MM.1S (cell line): ENCODE measurements at regions not wholly inside any gene's neighbourhood (a gene's known extent, or its start where the extent isn't known, plus 50 kb on each side); places are given as distances from the start of the nearest gene placed in this dataset.

Experiments
- DNase-seq: peaks from one replicate; pipeline ENCODE4 v3.0.0-alpha.2; 2015
- H2AFZ ChIP-seq: fragments of 300-600 bp; sonication (generic); 2 replicates; pipeline ENCODE4 v1.6.0; 2016; ENCODE audit warnings: antibody characterized with exemption, low read length
- H3F3A ChIP-seq: fragments of 300-600 bp; sonication (generic); 2 replicates; pipeline ENCODE4 v1.6.1; 2016; ENCODE audit warnings: mild to moderate bottlenecking, antibody characterized with exemption, low read length, moderate library complexity, mixed read lengths; ENCODE audit not compliant: insufficient read depth
- H3K27ac ChIP-seq: fragments of 300-600 bp; sonication (generic); 2 replicates; pipeline ENCODE4 v1.5.1; 2016; ENCODE audit warnings: mild to moderate bottlenecking, low read length
- H3K27me3 ChIP-seq: fragments of 300-600 bp; sonication (generic); replicated peaks from 2 replicates; pipeline ENCODE4 v1.6.0; 2016; ENCODE audit warnings: low read length; ENCODE audit not compliant: insufficient read depth
- H3K36me3 ChIP-seq: fragments of 300-600 bp; sonication (generic); replicated peaks from 2 replicates; pipeline ENCODE4 v1.6.1; 2016; ENCODE audit warnings: mild to moderate bottlenecking, low read length, mixed read lengths; ENCODE audit not compliant: insufficient read depth
- H3K4me1 ChIP-seq: fragments of 300-600 bp; sonication (generic); 2 replicates; pipeline ENCODE4 v1.6.1; 2016; ENCODE audit warnings: low read length, mixed read lengths
- H3K4me2 ChIP-seq: fragments of 300-600 bp; sonication (generic); 2 replicates; pipeline ENCODE4 v1.6.0; 2016; ENCODE audit warnings: low read depth, low read length
- H3K4me3 ChIP-seq: fragments of 300-600 bp; sonication (generic); 2 replicates; pipeline ENCODE4 v1.5.1; 2016; ENCODE audit warnings: low read length, mixed read lengths
- H3K79me2 ChIP-seq: fragments of 300-600 bp; sonication (generic); 2 replicates; pipeline ENCODE4 v1.6.1; 2016; ENCODE audit warnings: mixed run types, low read length, mixed read lengths
- H3K9ac ChIP-seq: fragments of 300-600 bp; sonication (generic); 2 replicates; pipeline ENCODE4 v1.6.1; 2016; ENCODE audit warnings: low read length, mixed read lengths
- H3K9me2 ChIP-seq: fragments of 300-600 bp; sonication (generic); replicated peaks from 2 replicates; pipeline ENCODE4 v1.6.1; 2016; ENCODE audit warnings: mild to moderate bottlenecking, low read length, mixed read lengths; ENCODE audit not compliant: insufficient read depth
- H3K9me3 ChIP-seq: fragments of 300-600 bp; sonication (generic); replicated peaks from 2 replicates; pipeline ENCODE4 v1.6.1; 2016; ENCODE audit warnings: mild to moderate bottlenecking, low read length, mixed read lengths; ENCODE audit not compliant: insufficient read depth
- H4K20me1 ChIP-seq: fragments of 300-600 bp; sonication (generic); 2 replicates; pipeline ENCODE4 v1.6.1; 2016; ENCODE audit warnings: mild to moderate bottlenecking, low read length, moderate library complexity, mixed read lengths; ENCODE audit not compliant: insufficient read depth
- CTCF ChIP-seq: fragments of 300-600 bp; sonication (generic); IDR thresholded peaks from 2 replicates; pipeline ENCODE4 v1.5.1; 2016; ENCODE audit warnings: antibody characterized with exemption, low read length, mixed read lengths
- EZH2 ChIP-seq: fragments of 300-600 bp; sonication (generic); optimal IDR thresholded peaks from 2 replicates; pipeline ENCODE3; 2017; ENCODE audit warnings: low read depth, mild to moderate bottlenecking, antibody characterized with exemption, low read length, mixed read lengths
- EZH2phosphoT487 ChIP-seq: fragments of 300-600 bp; sonication (generic); IDR thresholded peaks from 2 replicates; pipeline ENCODE4 v1.6.1; 2018; ENCODE audit warnings: antibody characterized with exemption, low read length

GRCh38 chr20:55053389-55053788 lies 578.0 kb downstream of the DOK5 start:
- Histone ChIP-seq H3K4me1 (no peaks in the 10 kb centered on the region), H3K9ac (no peak overlapping the region), H3K4me2 (no peak overlapping the region), H3K79me2 (no peaks in the 10 kb centered on the region), H2AFZ (no peak overlapping the region), H3K9me3 (no peaks in the 10 kb centered on the region), H3K4me3 (no peak overlapping the region), H4K20me1 (no peaks in the 10 kb centered on the region), H3K36me3 (no peaks in the 10 kb centered on the region), H3F3A (no peaks in the 10 kb centered on the region), H3K27me3 (no peaks in the 10 kb centered on the region), H3K27ac (no peak overlapping the region), H3K9me2 (no peaks in the 10 kb centered on the region)
- DNase-seq, result no peak
- TF ChIP-seq EZH2phosphoT487 (no peak), EZH2 (no peak), CTCF (no peak)

GRCh38 chr20:55052459-55052858 lies 577.1 kb downstream of the DOK5 start:
- H4K20me1 ChIP-seq, result no peaks in the 10 kb centered on the region
- no peak overlapping the region for H3K9ac ChIP-seq
- no peaks in the 10 kb centered on the region for H3F3A ChIP-seq
- no peaks in the 10 kb centered on the region for H3K79me2 ChIP-seq
- H3K9me3 ChIP-seq, result no peaks in the 10 kb centered on the region
- H3K4me2 ChIP-seq, result no peak overlapping the region
- H3K27ac ChIP-seq, result no peak overlapping the region
- DNase-seq, result no peak
- H3K9me2 ChIP-seq, result no peaks in the 10 kb centered on the region
- no peak overlapping the region for H3K4me3 ChIP-seq
- no peak overlapping the region for H2AFZ ChIP-seq
- TF ChIP-seq CTCF, result no peak
- TF ChIP-seq EZH2phosphoT487, result no peak
- no peak for TF ChIP-seq EZH2
- H3K36me3 ChIP-seq, result no peaks in the 10 kb centered on the region
- no peaks in the 10 kb centered on the region for H3K27me3 ChIP-seq
- H3K4me1 ChIP-seq, result no peaks in the 10 kb centered on the region

- Histone ChIP-seq H3K79me2 (no peaks in the 10 kb centered on the region), H3K4me2 (no peak overlapping the region), H4K20me1 (no peaks in the 10 kb centered on the region), H3F3A (no peaks in the 10 kb centered on the region), H3K9me2 (no peaks in the 10 kb centered on the region), H3K9me3 (no peaks in the 10 kb centered on the region), H3K27me3 (no peaks in the 10 kb centered on the region), H2AFZ (no peak overlapping the region), H3K36me3 (no peaks in the 10 kb centered on the region), H3K9ac (no peak overlapping the region), H3K4me1 (no peaks in the 10 kb centered on the region), H3K27ac (no peak overlapping the region), H3K4me3 (no peak overlapping the region)
- no peak for TF ChIP-seq EZH2
- no peak for TF ChIP-seq CTCF
- TF ChIP-seq EZH2phosphoT487, result no peak
- DNase-seq, result no peak
Observed at GRCh38 chr20:55038684-55039083, 563.3 kb downstream of the DOK5 start.
